ENCODE measurements at regions not wholly inside any gene's neighbourhood (a gene's known extent, or its start where the extent isn't known, plus 50 kb on each side); places are given as distances from the start of the nearest gene placed in this dataset.

DNA sequence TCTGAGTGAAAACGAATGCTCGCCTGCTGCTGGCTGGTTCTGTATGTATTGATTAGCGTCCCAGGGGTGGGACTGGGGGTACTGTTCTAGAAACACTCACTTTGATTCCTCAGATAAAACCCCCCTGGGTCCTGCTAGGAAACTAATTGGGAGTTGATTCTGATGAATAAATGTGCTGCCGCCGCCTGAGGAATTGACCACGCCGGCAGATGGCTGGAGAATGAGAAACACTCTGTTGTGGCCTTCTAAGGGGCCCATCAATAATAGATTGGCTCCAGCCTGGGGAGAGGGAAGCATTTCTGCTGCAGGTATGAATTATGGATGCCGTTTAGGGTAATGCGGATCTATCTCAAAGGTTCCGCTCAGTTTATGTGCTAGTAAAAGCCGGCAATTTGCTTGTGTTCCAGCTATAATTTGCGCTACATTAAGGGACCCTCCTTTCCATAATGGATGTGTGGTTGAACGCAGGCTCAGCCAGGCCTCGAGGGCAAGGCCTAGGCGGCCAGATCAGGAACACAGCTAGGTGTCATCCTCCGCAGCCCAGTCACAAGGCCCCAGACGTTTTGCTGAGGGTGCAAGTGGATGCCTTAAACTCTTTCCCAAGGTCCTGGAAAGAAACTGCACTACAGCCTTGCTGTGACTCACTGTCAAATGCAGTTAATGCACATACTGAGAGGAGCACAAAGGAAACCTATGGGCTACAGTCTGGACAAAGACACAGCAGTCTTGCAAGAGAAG is 132.2 kb upstream of the HS3ST2 start:
- Histone ChIP-seq H3K27me3 (replicated peaks) (peaks cover 3% of the 10 kb centered on the region), H3K4me3 (ENCODE audit: low read depth, low read length) (no peak overlapping the region), H3K36me3 (replicated peaks) (no peaks in the 10 kb centered on the region), H3K27ac (no peak overlapping the region)
- no peak for DNase-seq
- no peak for TF ChIP-seq CTCF (IDR thresholded peaks at IDR 0.05; ENCODE audit: low read depth, low read length, missing control alignments)
- in situ Hi-C loops (cut with HindIII; ENCODE audit: low pct_ligation_motif_present, low sequenced_read_pairs), result no loop called here

DNA sequence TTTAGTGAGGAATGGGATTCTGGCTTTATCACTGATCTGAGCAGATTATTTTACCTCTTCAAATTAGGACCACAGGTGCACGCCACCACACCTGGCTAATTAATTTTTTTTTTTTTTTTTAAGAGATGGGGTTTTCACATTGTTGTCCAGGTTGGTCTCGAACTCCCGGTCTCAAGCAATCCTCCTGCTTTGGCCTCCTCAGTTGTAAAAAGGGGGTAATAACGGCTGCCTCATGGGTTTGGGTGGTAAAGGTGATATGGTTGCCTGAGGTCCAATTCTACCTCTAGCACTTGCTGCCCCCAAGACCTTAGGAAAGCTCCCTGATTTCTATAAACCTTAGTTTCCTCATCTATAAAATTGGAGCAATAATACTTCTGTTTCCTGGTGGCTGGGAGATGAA is 130.7 kb upstream of the HS3ST2 start:
- in situ Hi-C loops (cut with HindIII; ENCODE audit: low pct_ligation_motif_present, low sequenced_read_pairs), result no loop called here

GRCh38 chr16:22683730-22684573 is 130.0 kb upstream of the HS3ST2 start:
- no peaks in the 10 kb centered on the region for H3K36me3 ChIP-seq (replicated peaks)
- peaks cover 3% of the 10 kb centered on the region for H3K27me3 ChIP-seq (replicated peaks)
- H3K4me3 ChIP-seq (ENCODE audit: low read depth, low read length), result no peak overlapping the region
- no peak for TF ChIP-seq CTCF (IDR thresholded peaks at IDR 0.05; ENCODE audit: low read depth, low read length, missing control alignments)
- in situ Hi-C loops (cut with HindIII; ENCODE audit: low pct_ligation_motif_present, low sequenced_read_pairs), result no loop called here
- DNase-seq, result no peak
- no peak overlapping the region for H3K27ac ChIP-seq

More for the DNA sequence above, 130.7 kb upstream of the HS3ST2 start:
- no peak for DNase-seq
- Histone ChIP-seq H3K27me3 (replicated peaks) (peaks cover 3% of the 10 kb centered on the region), H3K4me3 (ENCODE audit: low read depth, low read length) (no peak overlapping the region), H3K27ac (no peak overlapping the region), H3K36me3 (replicated peaks) (no peaks in the 10 kb centered on the region)
- no peak for TF ChIP-seq CTCF (IDR thresholded peaks at IDR 0.05; ENCODE audit: low read depth, low read length, missing control alignments)

GRCh38 chr16:22684574-22685458 is 129.1 kb upstream of the HS3ST2 start:
- H3K36me3 ChIP-seq (replicated peaks), result no peaks in the 10 kb centered on the region
- in situ Hi-C loops (cut with HindIII; ENCODE audit: low pct_ligation_motif_present, low sequenced_read_pairs), result no loop called here
- no peak for DNase-seq
- H3K27me3 ChIP-seq (replicated peaks), result peaks cover 2% of the 10 kb centered on the region
- H3K27ac ChIP-seq, result no peak overlapping the region
- no peak for TF ChIP-seq CTCF (IDR thresholded peaks at IDR 0.05; ENCODE audit: low read depth, low read length, missing control alignments)
- no peak overlapping the region for H3K4me3 ChIP-seq (ENCODE audit: low read depth, low read length)

- Histone ChIP-seq H3K4me3 (ENCODE audit: low read depth, low read length) (no peak overlapping the region), H3K36me3 (replicated peaks) (no peaks in the 10 kb centered on the region), H3K27ac (no peak overlapping the region), H3K27me3 (replicated peaks) (no peaks in the 10 kb centered on the region)
- in situ Hi-C loops (cut with HindIII; ENCODE audit: low pct_ligation_motif_present, low sequenced_read_pairs), result no loop called here
- no peak for DNase-seq
- no peak for TF ChIP-seq CTCF (IDR thresholded peaks at IDR 0.05; ENCODE audit: low read depth, low read length, missing control alignments)
Measured at GRCh38 chr16:22685459-22685830, 128.5 kb upstream of the HS3ST2 start.
